H9 (cell line): ENCODE measurements at regions not wholly inside any gene's neighbourhood (a gene's known extent, or its start where the extent isn't known, plus 50 kb on each side); places are given as distances from the start of the nearest gene placed in this dataset.

ENCODE experiments used
- DNase-seq: peaks from one replicate; pipeline ENCODE4 v3.0.0-alpha.2; 2017
- H2AFZ ChIP-seq: one replicate; pipeline ENCODE4 v1.6.1; 2013; ENCODE audit warnings: mild to moderate bottlenecking, low read length, control low read depth, moderate library complexity
- H2AK5ac ChIP-seq: 2 replicates; pipeline ENCODE4 v1.6.1; 2013; ENCODE audit warnings: low read length, control low read depth, mixed read lengths; ENCODE audit not compliant: insufficient read length
- H2BK120ac ChIP-seq: one replicate; pipeline ENCODE4 v1.6.1; 2013; ENCODE audit warnings: low read depth, mild to moderate bottlenecking, low read length, control low read depth, inconsistent platforms; ENCODE audit not compliant: poor library complexity, severe bottlenecking
- H2BK12ac ChIP-seq: 2 replicates; pipeline ENCODE4 v1.6.1; 2013; ENCODE audit warnings: low read length, control low read depth, mixed read lengths, low read depth; ENCODE audit not compliant: insufficient read length
- H2BK15ac ChIP-seq: 2 replicates; pipeline ENCODE4 v1.6.1; 2013; ENCODE audit warnings: low read depth, low read length, control low read depth
- H2BK20ac ChIP-seq: one replicate; pipeline ENCODE4 v1.6.1; 2013; ENCODE audit warnings: low read depth, mild to moderate bottlenecking, low read length, control low read depth, inconsistent platforms; ENCODE audit not compliant: poor library complexity, severe bottlenecking
- H2BK5ac ChIP-seq: 2 replicates; pipeline ENCODE4 v1.6.1; 2013; ENCODE audit warnings: low read length, control low read depth, mixed read lengths; ENCODE audit not compliant: insufficient read length
- H3K14ac ChIP-seq: 2 replicates; pipeline ENCODE4 v1.6.1; 2013; ENCODE audit warnings: low read length, control low read depth; ENCODE audit not compliant: insufficient read depth
- H3K18ac ChIP-seq: 2 replicates; pipeline ENCODE4 v1.6.1; 2013; ENCODE audit warnings: low read depth, mild to moderate bottlenecking, mixed read lengths, low read length, control low read depth; ENCODE audit not compliant: insufficient read length
- H3K23ac ChIP-seq: 2 replicates; pipeline ENCODE4 v1.6.1; 2013; ENCODE audit warnings: low read length, control low read depth, mixed read lengths, low read depth; ENCODE audit not compliant: insufficient read length
- H3K23me2 ChIP-seq: 2 replicates; pipeline ENCODE4 v1.6.1; 2013; ENCODE audit warnings: low read depth, mild to moderate bottlenecking, mixed read lengths, low read length, control low read depth; ENCODE audit not compliant: insufficient read length, poor library complexity, severe bottlenecking
- H3K27ac ChIP-seq: 2 replicates; pipeline ENCODE4 v1.5.1; 2013; ENCODE audit warnings: low read length, control low read depth, mixed read lengths, low read depth; ENCODE audit not compliant: insufficient read length
- H3K27me3 ChIP-seq: 2 replicates; pipeline ENCODE4 v1.6.1; 2013; ENCODE audit warnings: low read length, control low read depth, inconsistent platforms; ENCODE audit not compliant: insufficient read depth
- H3K4ac ChIP-seq: 2 replicates; pipeline ENCODE4 v1.6.1; 2013; ENCODE audit warnings: low read depth, mild to moderate bottlenecking, control low read depth, inconsistent platforms, low read length, moderate library complexity
- H3K4me1 ChIP-seq: 2 replicates; pipeline ENCODE4 v1.6.1; 2013; ENCODE audit warnings: low read length, control low read depth, inconsistent platforms; ENCODE audit not compliant: insufficient read depth
- H3K4me2 ChIP-seq: 2 replicates; pipeline ENCODE4 v1.6.1; 2013; ENCODE audit warnings: low read length, control low read depth, mixed read lengths; ENCODE audit not compliant: insufficient read length, insufficient read depth
- H3K56ac ChIP-seq: 2 replicates; pipeline ENCODE4 v1.6.1; 2013; ENCODE audit warnings: low read depth, mild to moderate bottlenecking, mixed read lengths, low read length, control low read depth; ENCODE audit not compliant: insufficient read length
- H3K79me1 ChIP-seq: 2 replicates; pipeline ENCODE4 v1.6.1; 2013; ENCODE audit warnings: low read depth, mild to moderate bottlenecking, moderate library complexity, low read length, control low read depth, inconsistent platforms; ENCODE audit not compliant: insufficient read depth, poor library complexity, severe bottlenecking
- H3K79me2 ChIP-seq: 2 replicates; pipeline ENCODE4 v1.6.1; 2013; ENCODE audit warnings: low read length, control low read depth, inconsistent platforms; ENCODE audit not compliant: insufficient read depth
- H3K9ac ChIP-seq: 2 replicates; pipeline ENCODE4 v1.6.1; 2013; ENCODE audit warnings: low read length, control low read depth, mixed read lengths; ENCODE audit not compliant: insufficient read length; ENCODE audit errors: extremely low read depth
- H3K9me3 ChIP-seq: one replicate; pipeline ENCODE4 v1.6.1; 2013; ENCODE audit warnings: low read depth, low read length, inconsistent platforms; ENCODE audit not compliant: control insufficient read depth
- H3T11ph ChIP-seq: one replicate; pipeline ENCODE4 v1.6.1; 2013; ENCODE audit warnings: mild to moderate bottlenecking, low read length, control low read depth, inconsistent platforms
- H4K20me1 ChIP-seq: one replicate; pipeline ENCODE4 v1.6.1; 2013; ENCODE audit not compliant: control insufficient read depth, insufficient read length, insufficient read depth
- H4K5ac ChIP-seq: 2 replicates; pipeline ENCODE4 v1.6.1; 2013; ENCODE audit warnings: low read depth, mild to moderate bottlenecking, mixed read lengths, low read length, control low read depth; ENCODE audit not compliant: insufficient read length
- H4K8ac ChIP-seq: replicated peaks from 2 replicates; pipeline ENCODE4 v1.6.1; 2013; ENCODE audit warnings: low read length, control low read depth, mixed read lengths, low read depth; ENCODE audit not compliant: insufficient read length
- H4K91ac ChIP-seq: 2 replicates; pipeline ENCODE4 v1.6.1; 2013; ENCODE audit warnings: low read depth, mild to moderate bottlenecking, moderate library complexity, mixed read lengths, low read length, control low read depth; ENCODE audit not compliant: insufficient read length
- H3K27ac Mint-ChIP-seq, 3 experiments: 2 replicates in 2 of 3; 3 replicates in 1 of 3; pipeline ENCODE4 v1.8.0; 2020 to 2021; ENCODE audit warnings: mixed read lengths in 3 of 3, mild to moderate bottlenecking in 1 of 3, moderate library complexity in 1 of 3
- H3K27me3 Mint-ChIP-seq: 2 replicates; pipeline ENCODE4 v1.8.0; 2021; ENCODE audit warnings: low read depth, mild to moderate bottlenecking, moderate library complexity, mixed read lengths
- H3K36me3 Mint-ChIP-seq, 3 experiments: 2 replicates in 2 of 3; 3 replicates in 1 of 3; pipeline ENCODE4 v1.8.0; 2020 to 2021; ENCODE audit warnings: low read depth in 3 of 3, mixed read lengths in 3 of 3; ENCODE audit not compliant: insufficient read depth in 1 of 3
- H3K4me1 Mint-ChIP-seq, 2 experiments: 2 replicates each; pipeline ENCODE4 v1.8.0; 2020; ENCODE audit warnings: mixed read lengths in 2 of 2
- H3K4me3 Mint-ChIP-seq, 2 experiments: 2 replicates in 1 of 2; 3 replicates in 1 of 2; pipeline ENCODE4 v1.8.0; 2020 to 2021; ENCODE audit warnings: mild to moderate bottlenecking in 2 of 2, mixed read lengths in 2 of 2, moderate library complexity in 1 of 2
- H3K9me3 Mint-ChIP-seq, 2 experiments: 2 replicates in 1 of 2; 3 replicates in 1 of 2; pipeline ENCODE4 v1.8.0; 2020; ENCODE audit warnings: mild to moderate bottlenecking in 2 of 2, mixed read lengths in 2 of 2, moderate library complexity in 1 of 2
- CTCF ChIP-seq: fragments of 200-600 bp; sonication (generic); conservative IDR thresholded peaks from 3 replicates; pipeline ENCODE4 v1.8.0; 2021; ENCODE audit warnings: antibody characterized with exemption, mild to moderate bottlenecking
- WGBS: extraction: QIAGEN DNeasy Blood & Tissue Kit; methylation state at CpG from one replicate; pipeline ENCODE4 v1.1.7; 2013; ENCODE audit warnings: missing lambda C conversion rate, low lambda C conversion rate, mixed read lengths; ENCODE audit not compliant: insufficient read length; ENCODE audit errors: extremely low coverage; 5-methylcytosine and 5-hydroxymethylcytosine counted together

- no peaks in the 10 kb centered on the region for H3K23me2 ChIP-seq
- no CpG with 5 or more reads among the region's 28 CpGs for WGBS
- no peak overlapping the region for H4K91ac ChIP-seq
- no peaks in the 10 kb centered on the region for H3K79me1 ChIP-seq
- no peak overlapping the region for H2BK5ac ChIP-seq
- H3K4me2 ChIP-seq, result no peak overlapping the region
- no peak overlapping the region for H3K27ac Mint-ChIP-seq
- peaks cover 8 to 14% of the 10 kb centered on the region in 2 experiments for H3K9me3 Mint-ChIP-seq
- no peaks in the 10 kb centered on the region for H3K27me3 ChIP-seq
- H2BK120ac ChIP-seq, result no peak overlapping the region
- 0 out of 3 replicates have a peak, but pooled peaks have one; percentile 19 for TF ChIP-seq CTCF
- H3K27ac ChIP-seq, result no peak overlapping the region
- H3K9me3 ChIP-seq, result no peaks in the 10 kb centered on the region
- H3K23ac ChIP-seq, result no peak overlapping the region
- H2BK15ac ChIP-seq, result no peak overlapping the region
- no peaks in the 10 kb centered on the region for H3K4me1 ChIP-seq
- peaks cover 1 to 7% of the 10 kb centered on the region in 2 experiments for H3K4me1 Mint-ChIP-seq
- no peak overlapping the region for H2BK12ac ChIP-seq
- peaks cover 6% of the 10 kb centered on the region for H3K27me3 Mint-ChIP-seq
- no peak overlapping the region for H3T11ph ChIP-seq
- no peak overlapping the region for H3K56ac ChIP-seq
- H2AFZ ChIP-seq, result no peak overlapping the region
- no peak overlapping the region for H3K14ac ChIP-seq
- peaks cover 0 to 15% (median 2%) of the 10 kb centered on the region in 3 experiments; a peak in 3 of 7 replicates for H3K36me3 Mint-ChIP-seq
- no peak overlapping the region for H3K18ac ChIP-seq
- H4K5ac ChIP-seq, result no peak overlapping the region
- no peak overlapping the region for H3K9ac ChIP-seq
- no peaks in the 10 kb centered on the region for H4K20me1 ChIP-seq
- H2AK5ac ChIP-seq, result no peak overlapping the region
- H3K4me3 Mint-ChIP-seq, result no peak overlapping the region
- H3K79me2 ChIP-seq, result no peaks in the 10 kb centered on the region
- no peak overlapping the region for H2BK20ac ChIP-seq
- DNase-seq, result peak; percentile 72
- H4K8ac ChIP-seq, result no peak overlapping the region
- H3K4ac ChIP-seq, result no peak overlapping the region
Observed at GRCh38 chr9:134518004-134518606, 123.5 kb upstream of the COL5A1 start.
